ENCODE measurements at regions not wholly inside any gene's neighbourhood (a gene's known extent, or its start where the extent isn't known, plus 50 kb on each side); places are given as distances from the start of the nearest gene placed in this dataset.

DNA sequence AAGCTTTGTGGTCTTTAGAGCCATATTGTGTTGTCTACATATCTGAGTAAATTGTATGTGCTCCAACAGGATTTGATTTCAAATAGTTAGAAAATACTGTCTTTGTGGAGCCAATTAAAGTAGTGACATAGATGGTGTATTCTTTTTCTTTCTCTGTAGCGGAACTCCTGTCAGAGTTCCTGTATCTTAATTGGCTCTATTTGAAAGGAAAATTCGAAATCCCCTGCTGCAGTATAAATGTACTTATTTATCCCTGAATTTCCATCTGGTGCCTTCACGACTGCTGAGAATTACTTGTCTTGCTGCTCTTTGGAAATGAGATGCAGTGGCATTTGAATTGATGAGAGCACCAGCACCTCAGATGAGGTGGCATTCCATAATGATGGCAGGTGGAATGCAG, 546.7 kb upstream of the SGCD start:
- TF ChIP-seq POLR2A (IDR thresholded peaks at IDR 0.05) (no peak), CTCF (IDR thresholded peaks at IDR 0.05) (no peak)
- no peaks in the 10 kb centered on the region for H3K27me3 ChIP-seq
- no peaks in the 10 kb centered on the region for H3K36me3 ChIP-seq
- H3K27ac ChIP-seq, result no peak overlapping the region
- no peaks in the 10 kb centered on the region for H3K9me3 ChIP-seq
- DNase-seq, result no peak
- 85 to 90% methylated on average over 3 of the region's 3 CpGs for WGBS, 2 donors
- intact Hi-C loops (cut with DNase I), result no loop called here
- no peak overlapping the region for H3K4me3 ChIP-seq (replicated peaks in 1 of 3)
- H3K4me1 ChIP-seq, result no peaks in the 10 kb centered on the region

DNA sequence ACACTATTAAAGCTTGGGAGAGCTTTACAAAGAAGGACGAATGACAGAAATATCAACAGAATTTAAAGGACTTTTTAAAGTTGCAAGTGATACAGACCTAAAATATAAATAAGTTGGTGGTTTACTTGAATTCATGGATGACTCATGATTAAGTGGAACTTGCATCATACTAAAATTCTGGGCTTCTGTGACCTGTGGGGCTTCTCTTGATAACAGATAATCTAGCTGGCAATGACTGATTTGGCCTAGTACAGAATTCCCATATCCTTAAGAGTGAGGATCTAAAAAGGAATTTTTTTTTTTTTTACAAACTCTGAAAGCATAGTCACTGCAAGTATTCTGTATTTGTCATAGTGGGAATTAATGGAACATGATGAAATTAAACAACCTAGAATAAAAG, 543.7 kb upstream of the SGCD start:
- Histone ChIP-seq H3K36me3 (no peaks in the 10 kb centered on the region), H3K27ac (no peak overlapping the region), H3K27me3 (no peaks in the 10 kb centered on the region), H3K9me3 (no peaks in the 10 kb centered on the region), H3K4me1 (no peaks in the 10 kb centered on the region), H3K4me3 (replicated peaks in 1 of 3) (no peak overlapping the region)
- TF ChIP-seq POLR2A (IDR thresholded peaks at IDR 0.05) (no peak), CTCF (IDR thresholded peaks at IDR 0.05) (no peak)
- 79 to 85% methylated on average over 1 of the region's 1 CpG for WGBS, 2 donors
- intact Hi-C loops (cut with DNase I), result no loop called here
- DNase-seq, result no peak

DNA sequence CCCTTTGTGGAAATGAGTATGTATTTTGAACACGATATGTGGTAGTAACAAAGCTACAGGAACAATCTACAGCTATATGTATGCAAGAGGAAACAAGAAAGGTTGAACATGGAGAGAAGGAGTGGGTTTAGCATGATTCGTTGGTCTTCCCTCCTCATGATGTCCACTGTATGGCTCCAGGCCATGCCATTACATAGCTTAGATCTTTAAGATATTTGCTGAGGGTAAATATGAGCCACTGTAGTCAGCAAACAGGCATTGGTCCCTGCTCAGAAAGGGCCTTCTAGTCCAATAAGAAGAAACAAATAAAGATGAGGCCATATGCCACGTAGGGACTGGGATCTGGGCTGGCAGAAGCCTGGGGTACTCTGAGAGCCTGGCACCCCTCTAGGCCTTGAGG, 543.2 kb upstream of the SGCD start:
- no peak overlapping the region for H3K4me3 ChIP-seq (replicated peaks in 1 of 3)
- TF ChIP-seq POLR2A (IDR thresholded peaks at IDR 0.05) (no peak), CTCF (IDR thresholded peaks at IDR 0.05) (no peak)
- no peaks in the 10 kb centered on the region for H3K27me3 ChIP-seq
- H3K27ac ChIP-seq, result no peak overlapping the region
- no peak for DNase-seq
- no peaks in the 10 kb centered on the region for H3K36me3 ChIP-seq
- no peaks in the 10 kb centered on the region for H3K9me3 ChIP-seq
- 81 to 84% methylated on average over 3 of the region's 3 CpGs for WGBS, 2 donors
- intact Hi-C loops (cut with DNase I), result no loop called here
- H3K4me1 ChIP-seq, result no peaks in the 10 kb centered on the region

GRCh38 chr5:155786108-155786507, 540.9 kb upstream of the SGCD start:
- Histone ChIP-seq H3K4me1 (no peaks in the 10 kb centered on the region), H3K9me3 (no peaks in the 10 kb centered on the region), H3K36me3 (no peaks in the 10 kb centered on the region), H3K4me3 (replicated peaks in 1 of 3) (no peak overlapping the region), H3K27me3 (no peaks in the 10 kb centered on the region), H3K27ac (no peak overlapping the region)
- no peak for DNase-seq
- 80 to 91% methylated on average over 1 of the region's 1 CpG for WGBS, 2 donors
- TF ChIP-seq CTCF (IDR thresholded peaks at IDR 0.05) (no peak), POLR2A (IDR thresholded peaks at IDR 0.05) (no peak)
- intact Hi-C loops (cut with DNase I), result no loop called here

GRCh38 chr5:155792873-155793272, 534.1 kb upstream of the SGCD start:
- Histone ChIP-seq H3K27ac (no peak overlapping the region), H3K27me3 (no peaks in the 10 kb centered on the region), H3K9me3 (no peaks in the 10 kb centered on the region), H3K4me1 (no peaks in the 10 kb centered on the region), H3K4me3 (replicated peaks in 1 of 3) (no peak overlapping the region), H3K36me3 (no peaks in the 10 kb centered on the region)
- TF ChIP-seq CTCF (IDR thresholded peaks at IDR 0.05), result no peak
- 69 to 76% methylated on average over 1 of the region's 1 CpG for WGBS, 2 donors
- intact Hi-C loops (cut with DNase I), result no loop called here
- no peak for DNase-seq
